B cell (primary cell): ENCODE measurements at regions not wholly inside any gene's neighbourhood (a gene's known extent, or its start where the extent isn't known, plus 50 kb on each side); places are given as distances from the start of the nearest gene placed in this dataset.

ENCODE experiments used
- ATAC-seq: fragments of 200-7000 bp; cut with Tn5 transposase; one replicate; pipeline ENCODE4 v1.10.0; 2021; ENCODE audit warnings: low read depth, mild to moderate bottlenecking, moderate number of reproducible peaks, moderate library complexity
- CTCF ChIA-PET: fragments of 350-600 bp; sonication (Branson Sonifier 250); formaldehyde crosslinking; loops from one replicate; lab custom pipeline; 2021; ENCODE audit warnings: antibody characterized with exemption, inconsistent platforms; lab: Charles Lee
- POLR2A ChIA-PET: fragments of 350-600 bp; sonication (Branson Sonifier 250); formaldehyde crosslinking; loops from one replicate; lab custom pipeline; 2021; ENCODE audit warnings: antibody characterized with exemption; lab: Charles Lee
- DNase-seq: peaks from one replicate; pipeline ENCODE4 v3.0.0; 2013
- H2AFZ ChIP-seq: 2 replicates; pipeline ENCODE4 v1.6.1; 2012; ENCODE audit warnings: mild to moderate bottlenecking, low read depth, low read length; ENCODE audit not compliant: insufficient read depth, poor library complexity, severe bottlenecking
- H3K27ac ChIP-seq, 2 donors: 1 replicate in 1 of 2; 2 replicates in 1 of 2; pipeline ENCODE4 v1.5.1; 2012 to 2013; ENCODE audit warnings: low read length in 2 of 2, mild to moderate bottlenecking in 2 of 2, moderate library complexity in 1 of 2
- H3K27me3 ChIP-seq, 4 experiments: fragments of 200-600 bp in 1 of 4; sonication (generic) in 1 of 4; replicated peaks in 1 of 4; 1 replicate in 2 of 4; 2 replicates in 2 of 4; pipeline versions ENCODE4 v1.6.1 to v1.7.0; 2013 to 2016; ENCODE audit warnings: low read length in 3 of 4, mild to moderate bottlenecking in 2 of 4, mixed read lengths in 1 of 4, moderate library complexity in 1 of 4; ENCODE audit not compliant: insufficient read depth in 4 of 4, control insufficient read depth in 3 of 4; ENCODE audit errors: control extremely low read depth in 1 of 4
- H3K36me3 ChIP-seq, 2 experiments: replicated peaks in 1 of 2; 1 replicate in 1 of 2; 2 replicates in 1 of 2; pipeline versions ENCODE4 v1.6.1 to v1.7.1; 2013; ENCODE audit warnings: low read length in 1 of 2; ENCODE audit not compliant: insufficient read depth in 2 of 2, control insufficient read depth in 1 of 2; ENCODE audit errors: control extremely low read depth in 1 of 2, extremely low read depth in 1 of 2
- H3K4me1 ChIP-seq, 2 donors: fragments of 200-600 bp in 1 of 2; sonication (generic) in 1 of 2; 1 replicate in 1 of 2; 2 replicates in 1 of 2; pipeline versions ENCODE4 v1.5.1 to v1.6.1; 2013 to 2017; ENCODE audit warnings: low read length in 2 of 2; ENCODE audit not compliant: control insufficient read depth in 2 of 2, insufficient read depth in 2 of 2
- H3K4me2 ChIP-seq: replicated peaks from 2 replicates; pipeline ENCODE3; 2012; ENCODE audit warnings: mild to moderate bottlenecking, low read depth, low read length; ENCODE audit not compliant: poor library complexity, severe bottlenecking
- H3K4me3 ChIP-seq, 5 experiments: fragments of 200-600 bp in 1 of 5; sonication (generic) in 1 of 5; 1 replicate in 3 of 5; 2 replicates in 2 of 5; pipeline versions ENCODE4 v1.5.1 to v1.7.0; 2011 to 2016; ENCODE audit warnings: low read length in 4 of 5, mild to moderate bottlenecking in 4 of 5, low read depth in 2 of 5, control low read depth in 1 of 5, moderate library complexity in 1 of 5; ENCODE audit not compliant: insufficient read depth in 1 of 5; ENCODE audit errors: control extremely low read depth in 1 of 5, extremely low read depth in 1 of 5
- H3K79me2 ChIP-seq: fragments of 200-600 bp; sonication (generic); one replicate; pipeline ENCODE4 v1.6.0; 2016; ENCODE audit warnings: low read length; ENCODE audit not compliant: control insufficient read depth, insufficient read depth
- H3K9ac ChIP-seq: fragments of 200-600 bp; sonication (generic); 2 replicates; pipeline ENCODE4 v1.6.1; 2017; ENCODE audit warnings: mild to moderate bottlenecking, low read length, moderate library complexity
- H3K9me3 ChIP-seq, 3 donors: one replicate each; pipeline versions ENCODE4 v1.6.1 to v1.7.1; 2013; ENCODE audit warnings: low read length in 2 of 3; ENCODE audit not compliant: control insufficient read depth in 2 of 3, insufficient read depth in 1 of 3; ENCODE audit errors: control extremely low read depth in 1 of 3
- H4K20me1 ChIP-seq: 2 replicates; pipeline ENCODE4 v1.6.0; 2012; ENCODE audit warnings: mild to moderate bottlenecking, low read length; ENCODE audit not compliant: insufficient read depth, control insufficient read depth, poor library complexity, severe bottlenecking
- H3K27ac Mint-ChIP-seq: one replicate; pipeline ENCODE4 v1.8.0; 2021; ENCODE audit warnings: mixed read lengths
- H3K27me3 Mint-ChIP-seq: one replicate; pipeline ENCODE4 v1.8.0; 2021; ENCODE audit warnings: mixed read lengths
- H3K4me1 Mint-ChIP-seq: one replicate; pipeline ENCODE4 v1.8.0; 2021; ENCODE audit warnings: mixed read lengths
- H3K4me3 Mint-ChIP-seq: one replicate; pipeline ENCODE4 v1.8.0; 2021; ENCODE audit warnings: mixed read lengths
- H3K9me3 Mint-ChIP-seq: one replicate; pipeline ENCODE4 v1.8.0; 2022; ENCODE audit warnings: mixed read lengths; ENCODE audit not compliant: insufficient read depth
- CTCF ChIP-seq: fragments of 200-600 bp; IDR thresholded peaks from one replicate; pipeline ENCODE4 v1.8.0; 2022; ENCODE audit warnings: antibody characterized with exemption, mild to moderate bottlenecking
- EZH2 ChIP-seq: IDR thresholded peaks from 2 replicates; pipeline ENCODE4 v1.6.1; 2012; ENCODE audit warnings: borderline replicate concordance, low read depth, mild to moderate bottlenecking, moderate library complexity, low read length; ENCODE audit not compliant: insufficient read depth, poor library complexity, severe bottlenecking
- WGBS: methylation state at CpG from one replicate; pipeline ENCODE4 v1.1.5; 2013; ENCODE audit warnings: missing lambda C conversion rate; ENCODE audit not compliant: insufficient coverage; 5-methylcytosine and 5-hydroxymethylcytosine counted together
- intact Hi-C: fragments of 100-400 bp; cut with micrococcal nuclease; formaldehyde crosslinking; loops from one replicate; pipeline ENCODE4 v1.10.0; 2022

GRCh38 chr2:104768694-104769093, 85.2 kb upstream of the POU3F3 start:
- no peak overlapping the region for H3K4me3 ChIP-seq
- H3K4me2 ChIP-seq, result no peak overlapping the region
- H3K4me3 Mint-ChIP-seq, result no peak overlapping the region
- no peak overlapping the region for H2AFZ ChIP-seq
- no peak overlapping the region for H3K9ac ChIP-seq
- no peak overlapping the region for H3K27ac Mint-ChIP-seq
- no peak for ATAC-seq
- no peak for DNase-seq
- intact Hi-C loops, result no loop called here
- CTCF ChIA-PET, result no interaction called here
- H3K27ac ChIP-seq, result no peak overlapping the region
- no peaks in the 10 kb centered on the region for H3K36me3 ChIP-seq
- POLR2A ChIA-PET, result no interaction called here
- no peaks in the 10 kb centered on the region for H4K20me1 ChIP-seq
- peaks cover 5% of the 10 kb centered on the region for H3K27me3 Mint-ChIP-seq
- no peak for TF ChIP-seq EZH2
- TF ChIP-seq CTCF, result no peak
- H3K9me3 ChIP-seq, result peaks cover 0 to 1% (median 0%) of the 10 kb centered on the region in 3 donors
- no peaks in the 10 kb centered on the region for H3K79me2 ChIP-seq
- 40% methylated on average over 1 of the region's 3 CpGs for WGBS
- H3K9me3 Mint-ChIP-seq, result no peaks in the 10 kb centered on the region
- H3K4me1 ChIP-seq, result no peaks in the 10 kb centered on the region
- H3K4me1 Mint-ChIP-seq, result no peaks in the 10 kb centered on the region
- no peaks in the 10 kb centered on the region for H3K27me3 ChIP-seq

GRCh38 chr2:104769096-104769495, 84.8 kb upstream of the POU3F3 start:
- H3K4me3 Mint-ChIP-seq, result no peak overlapping the region
- peaks cover 0 to 1% (median 0%) of the 10 kb centered on the region in 3 donors for H3K9me3 ChIP-seq
- H3K4me1 Mint-ChIP-seq, result no peaks in the 10 kb centered on the region
- POLR2A ChIA-PET, result no interaction called here
- H3K4me3 ChIP-seq, result no peak overlapping the region
- no peaks in the 10 kb centered on the region for H3K27me3 ChIP-seq
- peaks cover 5% of the 10 kb centered on the region for H3K27me3 Mint-ChIP-seq
- no peaks in the 10 kb centered on the region for H4K20me1 ChIP-seq
- intact Hi-C loops, result no loop called here
- DNase-seq (no peak), ATAC-seq (no peak)
- CTCF ChIA-PET, result no interaction called here
- no peak overlapping the region for H3K27ac ChIP-seq
- no peaks in the 10 kb centered on the region for H3K79me2 ChIP-seq
- no peak overlapping the region for H3K27ac Mint-ChIP-seq
- no peaks in the 10 kb centered on the region for H3K4me1 ChIP-seq
- H3K9ac ChIP-seq, result no peak overlapping the region
- no peak overlapping the region for H2AFZ ChIP-seq
- no peaks in the 10 kb centered on the region for H3K36me3 ChIP-seq
- no peaks in the 10 kb centered on the region for H3K9me3 Mint-ChIP-seq
- WGBS, result no CpG with 5 or more reads among the region's 1 CpG
- no peak for TF ChIP-seq CTCF
- no peak overlapping the region for H3K4me2 ChIP-seq
